VCaP (cell line): ENCODE measurements at regions not wholly inside any gene's neighbourhood (a gene's known extent, or its start where the extent isn't known, plus 50 kb on each side); places are given as distances from the start of the nearest gene placed in this dataset.

Experiments used
- H3K27ac ChIP-seq: fragments of 450-650 bp; 2 replicates; pipeline ENCODE4 v1.5.1; 2017
- TF ChIP-seq, protein P1 (sequence below): fragments of 450-650 bp; conservative IDR thresholded peaks from 2 replicates; pipeline ENCODE4 v1.5.1; 2017; ENCODE audit warnings: mild to moderate bottlenecking, moderate library complexity

DNA sequence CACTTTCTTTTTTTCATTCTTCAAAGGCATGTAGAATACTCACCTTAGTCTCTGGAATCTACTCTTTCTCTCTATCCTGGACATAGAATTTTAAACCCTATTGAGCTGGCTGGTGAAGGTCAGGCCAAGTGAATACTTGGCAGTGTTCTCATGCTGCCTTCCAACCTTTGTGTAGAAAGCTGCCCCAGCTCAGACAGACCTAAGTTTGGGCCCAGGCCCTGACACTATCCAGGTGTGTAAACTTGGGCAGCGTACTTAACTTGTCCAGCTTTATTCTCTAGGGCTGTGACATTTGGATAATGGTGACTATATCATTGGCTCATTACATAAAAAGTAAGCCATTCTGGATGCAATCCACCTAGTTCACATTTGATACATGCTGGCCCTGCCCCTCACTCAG, 298.3 kb downstream of the IRX1 start:
- TF ChIP-seq, protein P1, sequence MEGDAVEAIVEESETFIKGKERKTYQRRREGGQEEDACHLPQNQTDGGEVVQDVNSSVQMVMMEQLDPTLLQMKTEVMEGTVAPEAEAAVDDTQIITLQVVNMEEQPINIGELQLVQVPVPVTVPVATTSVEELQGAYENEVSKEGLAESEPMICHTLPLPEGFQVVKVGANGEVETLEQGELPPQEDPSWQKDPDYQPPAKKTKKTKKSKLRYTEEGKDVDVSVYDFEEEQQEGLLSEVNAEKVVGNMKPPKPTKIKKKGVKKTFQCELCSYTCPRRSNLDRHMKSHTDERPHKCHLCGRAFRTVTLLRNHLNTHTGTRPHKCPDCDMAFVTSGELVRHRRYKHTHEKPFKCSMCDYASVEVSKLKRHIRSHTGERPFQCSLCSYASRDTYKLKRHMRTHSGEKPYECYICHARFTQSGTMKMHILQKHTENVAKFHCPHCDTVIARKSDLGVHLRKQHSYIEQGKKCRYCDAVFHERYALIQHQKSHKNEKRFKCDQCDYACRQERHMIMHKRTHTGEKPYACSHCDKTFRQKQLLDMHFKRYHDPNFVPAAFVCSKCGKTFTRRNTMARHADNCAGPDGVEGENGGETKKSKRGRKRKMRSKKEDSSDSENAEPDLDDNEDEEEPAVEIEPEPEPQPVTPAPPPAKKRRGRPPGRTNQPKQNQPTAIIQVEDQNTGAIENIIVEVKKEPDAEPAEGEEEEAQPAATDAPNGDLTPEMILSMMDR = no peak
- no peak overlapping the region for H3K27ac ChIP-seq

DNA sequence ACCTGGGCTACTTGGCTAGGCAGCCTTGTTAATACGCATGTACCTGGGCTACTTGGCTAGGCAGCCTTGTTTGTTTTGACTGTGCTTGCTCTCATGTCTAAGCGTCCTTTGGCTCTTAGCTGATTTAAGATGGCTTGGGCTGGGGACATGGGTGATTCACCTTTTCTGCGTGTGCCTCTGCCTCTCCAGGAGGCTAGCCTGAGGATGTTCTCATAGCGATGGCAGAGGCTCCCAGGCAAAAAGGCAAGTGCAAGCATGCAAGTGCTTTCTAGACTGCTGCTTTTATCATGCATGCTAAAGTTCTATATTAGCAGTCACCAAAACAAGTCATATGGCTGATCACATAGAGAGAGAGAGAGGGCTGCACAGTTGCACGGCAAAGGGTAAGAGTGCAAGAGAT, 300.5 kb downstream of the IRX1 start:
- TF ChIP-seq, protein P1 = no peak
- H3K27ac ChIP-seq = no peak overlapping the region

DNA sequence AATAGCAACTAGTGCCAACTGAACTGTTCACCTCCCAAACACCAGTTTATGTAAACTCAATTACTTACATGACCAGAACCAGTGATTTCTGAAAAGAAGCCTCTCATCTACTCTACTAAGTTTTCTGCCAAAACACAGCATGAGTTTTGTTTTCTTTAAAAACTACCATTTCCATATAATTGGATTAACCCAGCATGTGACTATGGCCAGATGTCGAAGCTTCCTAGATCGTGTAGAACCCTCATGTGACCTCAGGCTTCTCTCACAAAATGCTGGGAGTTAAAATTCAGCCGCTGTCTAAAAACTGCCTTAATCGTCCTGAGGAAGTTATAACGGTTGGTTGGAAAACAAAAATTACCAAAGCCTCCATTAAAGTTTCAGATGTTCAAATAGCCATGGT, 303.5 kb downstream of the IRX1 start:
- no peak overlapping the region for H3K27ac ChIP-seq
- TF ChIP-seq, protein P1 = no peak

DNA sequence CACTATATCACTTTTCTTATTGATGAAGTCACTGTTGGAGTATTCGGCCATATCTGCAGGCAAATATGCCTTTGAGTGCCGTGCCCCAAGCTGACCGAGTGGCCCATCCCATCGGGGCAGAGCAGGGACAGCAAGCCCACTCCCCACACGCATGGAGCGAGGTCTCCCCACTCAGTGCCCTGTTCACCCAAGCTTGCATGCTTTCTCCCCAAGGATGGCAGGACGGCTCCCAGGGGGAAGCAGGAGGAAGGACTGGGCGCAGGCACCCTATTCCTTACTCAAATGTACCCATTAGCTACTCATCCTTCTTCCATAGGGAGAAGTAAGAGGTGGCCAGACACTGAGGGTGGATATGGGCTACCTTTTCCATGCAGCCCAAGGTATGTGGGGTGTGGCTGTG, 309.0 kb downstream of the IRX1 start:
- H3K27ac ChIP-seq = no peak overlapping the region
- TF ChIP-seq, protein P1 = no peak

DNA sequence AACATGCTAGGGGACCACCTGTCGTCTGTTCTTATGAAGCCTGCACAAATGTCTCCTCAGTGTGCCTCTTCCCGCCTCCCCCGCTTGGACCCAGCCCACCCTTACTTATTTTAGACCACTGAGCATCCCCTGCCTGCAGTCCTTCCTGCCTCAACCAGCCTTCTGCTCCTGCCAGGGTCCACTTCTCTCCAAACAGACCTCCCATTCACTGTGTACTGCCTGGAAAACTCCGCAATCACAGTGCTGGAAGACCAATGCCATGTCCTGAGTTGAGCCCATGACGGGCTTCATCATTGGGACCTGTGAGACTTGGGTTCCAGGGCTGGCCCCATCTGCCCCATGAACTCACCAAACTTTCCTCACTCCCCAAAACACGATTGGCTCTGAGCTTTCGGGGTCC, 309.4 kb downstream of the IRX1 start:
- no peak overlapping the region for H3K27ac ChIP-seq
- TF ChIP-seq, protein P1 = no peak

DNA sequence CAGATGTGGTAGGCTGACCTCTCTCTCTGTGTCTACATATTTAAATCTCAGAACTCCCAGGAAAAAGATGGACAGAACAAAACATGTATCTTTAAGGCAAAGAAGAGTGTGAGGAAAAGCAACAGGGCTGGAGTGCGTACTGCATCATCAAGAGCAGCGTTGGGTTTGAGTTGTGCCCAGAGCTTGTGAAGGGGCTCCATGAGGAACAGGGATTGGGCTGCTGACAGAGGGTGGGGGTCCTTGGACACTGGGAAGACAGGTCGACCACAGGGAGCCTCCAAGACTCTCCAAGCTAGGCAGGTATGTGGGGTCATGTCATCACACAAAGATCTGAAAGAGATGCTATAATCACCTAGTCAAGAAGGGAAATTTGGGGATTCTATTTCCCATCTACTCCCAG, 309.9 kb downstream of the IRX1 start:
- H3K27ac ChIP-seq = no peak overlapping the region
- TF ChIP-seq, protein P1 = no peak

DNA sequence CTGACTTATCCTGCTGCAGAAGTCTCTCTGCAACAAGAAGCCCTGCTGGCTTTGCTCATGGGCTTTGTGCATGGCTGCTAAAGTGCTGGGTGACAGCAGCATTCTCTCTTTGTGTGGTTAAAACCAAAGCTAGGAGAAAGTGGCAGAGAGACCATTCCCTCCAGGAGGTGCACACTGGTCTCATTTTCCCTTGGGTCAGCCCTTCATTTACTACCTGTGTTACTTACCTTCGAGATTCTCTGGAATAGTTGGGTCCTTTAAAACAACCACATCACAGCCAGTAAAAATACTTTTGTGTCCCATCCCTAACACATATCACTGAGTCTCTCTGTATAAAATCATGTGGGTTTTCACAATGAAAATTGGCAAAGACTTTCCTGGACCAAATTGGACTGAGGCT, 315.5 kb downstream of the IRX1 start:
- TF ChIP-seq, protein P1 = no peak
- no peak overlapping the region for H3K27ac ChIP-seq

DNA sequence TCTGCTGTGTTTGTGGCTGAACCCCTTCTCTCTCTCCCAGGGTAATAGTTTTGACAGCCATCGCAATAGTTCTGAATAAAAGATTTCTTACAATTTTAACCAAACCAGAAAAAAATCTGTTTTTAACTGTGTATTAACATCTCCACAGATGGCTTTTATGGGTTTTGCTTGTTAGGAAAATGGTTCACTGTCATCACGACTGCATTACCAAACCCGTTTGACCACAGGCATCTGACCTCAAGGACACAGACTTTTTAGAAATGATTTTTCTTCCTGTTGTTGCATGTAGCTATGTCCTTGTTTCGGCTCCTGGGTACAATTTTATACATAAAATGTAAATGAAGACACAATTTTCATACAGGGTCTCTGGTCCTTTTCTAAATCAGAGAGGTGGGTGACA, 316.1 kb downstream of the IRX1 start:
- no peak overlapping the region for H3K27ac ChIP-seq
- TF ChIP-seq, protein P1 = no peak
